ENCODE measurements at regions not wholly inside any gene's neighbourhood (a gene's known extent, or its start where the extent isn't known, plus 50 kb on each side); places are given as distances from the start of the nearest gene placed in this dataset.

DNA sequence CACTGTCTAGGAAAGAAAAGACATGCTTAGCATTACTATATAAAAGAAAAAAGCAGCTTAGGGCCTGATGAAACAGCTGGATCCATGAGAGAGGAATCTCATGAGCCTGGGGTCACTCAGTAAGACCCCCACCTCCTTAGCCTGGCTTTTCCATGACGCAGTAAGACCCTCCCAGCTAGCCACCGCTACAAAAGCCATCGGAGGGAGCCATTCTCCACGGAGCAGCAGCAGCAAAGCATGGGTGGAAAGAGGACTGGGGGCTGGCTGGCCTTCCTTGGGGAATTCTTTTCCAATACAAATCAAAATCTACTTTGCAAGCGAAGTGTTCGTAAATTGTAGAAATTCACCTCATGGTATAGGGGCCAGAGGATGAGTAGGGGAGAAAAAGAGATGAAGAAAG is 91.8 kb downstream of the SOD2 start:
- TF ChIP-seq, protein P1, sequence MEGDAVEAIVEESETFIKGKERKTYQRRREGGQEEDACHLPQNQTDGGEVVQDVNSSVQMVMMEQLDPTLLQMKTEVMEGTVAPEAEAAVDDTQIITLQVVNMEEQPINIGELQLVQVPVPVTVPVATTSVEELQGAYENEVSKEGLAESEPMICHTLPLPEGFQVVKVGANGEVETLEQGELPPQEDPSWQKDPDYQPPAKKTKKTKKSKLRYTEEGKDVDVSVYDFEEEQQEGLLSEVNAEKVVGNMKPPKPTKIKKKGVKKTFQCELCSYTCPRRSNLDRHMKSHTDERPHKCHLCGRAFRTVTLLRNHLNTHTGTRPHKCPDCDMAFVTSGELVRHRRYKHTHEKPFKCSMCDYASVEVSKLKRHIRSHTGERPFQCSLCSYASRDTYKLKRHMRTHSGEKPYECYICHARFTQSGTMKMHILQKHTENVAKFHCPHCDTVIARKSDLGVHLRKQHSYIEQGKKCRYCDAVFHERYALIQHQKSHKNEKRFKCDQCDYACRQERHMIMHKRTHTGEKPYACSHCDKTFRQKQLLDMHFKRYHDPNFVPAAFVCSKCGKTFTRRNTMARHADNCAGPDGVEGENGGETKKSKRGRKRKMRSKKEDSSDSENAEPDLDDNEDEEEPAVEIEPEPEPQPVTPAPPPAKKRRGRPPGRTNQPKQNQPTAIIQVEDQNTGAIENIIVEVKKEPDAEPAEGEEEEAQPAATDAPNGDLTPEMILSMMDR (IDR thresholded peaks at IDR 0.05): no peak
- TF ChIP-seq POLR2A (IDR thresholded peaks at IDR 0.05): no peak
